Thyroid gland (tissue), 4 donors: ENCODE measurements at regions not wholly inside any gene's neighbourhood (a gene's known extent, or its start where the extent isn't known, plus 50 kb on each side); places are given as distances from the start of the nearest gene placed in this dataset.

ENCODE experiments used
- DNase-seq, 2 donors: peaks; one replicate each; pipeline ENCODE4 v3.0.0-alpha.2; 2019
- H3K27ac ChIP-seq, 3 donors: fragments of 200-600 bp; sonication (generic); 1 replicate in 2 of 3; 2 replicates in 1 of 3; pipeline ENCODE4 v1.5.1; 2016 to 2019; ENCODE audit warnings: mild to moderate bottlenecking in 1 of 3, moderate library complexity in 1 of 3
- H3K27me3 ChIP-seq: fragments of 200-600 bp; sonication (generic); one replicate; pipeline ENCODE4 v1.5.1; 2019
- H3K36me3 ChIP-seq, 2 donors: fragments of 200-600 bp; sonication (generic); one replicate each; pipeline ENCODE4 v1.5.1; 2016 to 2019
- H3K4me1 ChIP-seq, 2 donors: fragments of 200-600 bp; sonication (generic); one replicate each; pipeline ENCODE4 v1.5.1; 2017 to 2019
- H3K4me3 ChIP-seq, 3 donors: fragments of 200-600 bp; sonication (generic); replicated peaks in 1 of 3; 1 replicate in 2 of 3; 2 replicates in 1 of 3; pipeline ENCODE4 v1.5.1; 2016; ENCODE audit warnings: mild to moderate bottlenecking in 1 of 3
- H3K9me3 ChIP-seq: fragments of 200-600 bp; sonication (generic); one replicate; pipeline ENCODE4 v1.5.1; 2017
- POLR2A ChIP-seq, 2 donors: fragments of 450-650 bp; IDR thresholded peaks; one replicate each; pipeline ENCODE4 v1.6.1; 2017; ENCODE audit warnings: antibody characterized with exemption in 2 of 2, mild to moderate bottlenecking in 2 of 2, moderate library complexity in 1 of 2
- WGBS, 2 donors: methylation state at CpG; one replicate each; pipeline ENCODE4 v1.1.5; 2017; 5-methylcytosine and 5-hydroxymethylcytosine counted together
- intact Hi-C: fragments of 100-400 bp; cut with DNase I; formaldehyde crosslinking; loops from one replicate; pipeline ENCODE4 v1.15.1; 2023
- TF ChIP-seq, protein P1 (sequence below), 6 experiments: fragments of 200-600 bp in 3 of 6; fragments of 450-650 bp in 3 of 6; sonication (generic) in 3 of 6; IDR thresholded peaks; one replicate each; pipeline ENCODE4 v1.5.1; 2016 to 2019; ENCODE audit warnings: antibody characterized with exemption in 6 of 6, mild to moderate bottlenecking in 2 of 6, inconsistent platforms in 1 of 6, moderate library complexity in 1 of 6

GRCh38 chr12:88417531-88417930, 162.7 kb downstream of the KITLG start:
- DNase-seq: no peak
- H3K36me3 ChIP-seq: no peaks in the 10 kb centered on the region
- TF ChIP-seq, protein P1, sequence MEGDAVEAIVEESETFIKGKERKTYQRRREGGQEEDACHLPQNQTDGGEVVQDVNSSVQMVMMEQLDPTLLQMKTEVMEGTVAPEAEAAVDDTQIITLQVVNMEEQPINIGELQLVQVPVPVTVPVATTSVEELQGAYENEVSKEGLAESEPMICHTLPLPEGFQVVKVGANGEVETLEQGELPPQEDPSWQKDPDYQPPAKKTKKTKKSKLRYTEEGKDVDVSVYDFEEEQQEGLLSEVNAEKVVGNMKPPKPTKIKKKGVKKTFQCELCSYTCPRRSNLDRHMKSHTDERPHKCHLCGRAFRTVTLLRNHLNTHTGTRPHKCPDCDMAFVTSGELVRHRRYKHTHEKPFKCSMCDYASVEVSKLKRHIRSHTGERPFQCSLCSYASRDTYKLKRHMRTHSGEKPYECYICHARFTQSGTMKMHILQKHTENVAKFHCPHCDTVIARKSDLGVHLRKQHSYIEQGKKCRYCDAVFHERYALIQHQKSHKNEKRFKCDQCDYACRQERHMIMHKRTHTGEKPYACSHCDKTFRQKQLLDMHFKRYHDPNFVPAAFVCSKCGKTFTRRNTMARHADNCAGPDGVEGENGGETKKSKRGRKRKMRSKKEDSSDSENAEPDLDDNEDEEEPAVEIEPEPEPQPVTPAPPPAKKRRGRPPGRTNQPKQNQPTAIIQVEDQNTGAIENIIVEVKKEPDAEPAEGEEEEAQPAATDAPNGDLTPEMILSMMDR (IDR thresholded peaks at IDR 0.05): no peak
- no peak for TF ChIP-seq POLR2A (IDR thresholded peaks at IDR 0.05)
- no peak overlapping the region for H3K4me3 ChIP-seq
- WGBS, 2 donors: 71 to 78% methylated on average over 5 of the region's 5 CpGs
- H3K9me3 ChIP-seq: no peaks in the 10 kb centered on the region
- H3K27me3 ChIP-seq: no peaks in the 10 kb centered on the region
- intact Hi-C loops: no loop called here
- no peak overlapping the region for H3K27ac ChIP-seq
- no peaks in the 10 kb centered on the region for H3K4me1 ChIP-seq

GRCh38 chr12:88418856-88419497, 161.3 kb downstream of the KITLG start:
- no peak overlapping the region for H3K4me3 ChIP-seq
- H3K36me3 ChIP-seq: no peaks in the 10 kb centered on the region
- H3K27ac ChIP-seq: no peak overlapping the region
- no peaks in the 10 kb centered on the region for H3K4me1 ChIP-seq
- H3K9me3 ChIP-seq: no peaks in the 10 kb centered on the region
- TF ChIP-seq POLR2A (IDR thresholded peaks at IDR 0.05): no peak
- TF ChIP-seq, protein P1 (IDR thresholded peaks at IDR 0.05): no peak
- 82 to 84% methylated on average over 8 of the region's 8 CpGs for WGBS, 2 donors
- no peak for DNase-seq
- no peaks in the 10 kb centered on the region for H3K27me3 ChIP-seq
- intact Hi-C loops: no loop called here

DNA sequence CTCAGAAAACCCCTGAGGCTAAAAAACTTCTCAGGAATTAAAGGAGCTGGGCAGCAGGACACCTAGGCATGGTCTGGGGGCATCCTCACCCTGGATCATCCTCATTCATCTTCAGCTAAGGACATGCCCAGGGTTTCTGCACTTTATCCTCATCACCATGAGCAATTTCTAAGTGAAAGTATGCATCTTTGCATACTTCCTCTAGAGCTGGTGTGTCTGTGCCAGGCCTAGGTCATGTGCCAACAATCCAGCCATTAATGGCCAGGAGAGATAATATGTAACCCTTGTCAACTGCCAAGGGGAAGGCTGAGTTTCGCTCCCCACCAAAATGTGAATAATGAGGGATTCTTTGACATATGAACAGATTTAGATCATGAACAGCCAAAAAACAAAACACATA, 160.5 kb downstream of the KITLG start:
- no peaks in the 10 kb centered on the region for H3K9me3 ChIP-seq
- 93 to 98% methylated on average over 1 of the region's 1 CpG for WGBS, 2 donors

DNA sequence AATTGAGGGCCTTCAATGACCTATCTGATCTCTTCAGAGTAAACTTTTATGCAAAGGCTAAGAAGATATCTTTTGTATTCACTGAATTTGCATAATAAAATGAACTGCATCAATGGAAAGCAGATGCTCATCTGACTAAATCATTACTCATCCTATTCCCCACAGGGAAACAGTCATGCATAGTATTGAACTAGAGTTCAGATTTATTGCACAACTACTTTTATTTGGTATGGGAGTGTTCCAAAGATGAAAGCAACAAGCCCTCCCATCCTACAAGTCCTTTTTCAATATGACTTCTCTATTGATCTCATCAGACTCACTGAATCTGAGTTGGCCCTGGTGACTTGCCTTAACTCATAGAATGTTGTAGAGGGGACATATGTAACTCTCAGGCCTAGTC, 159.8 kb downstream of the KITLG start:
- TF ChIP-seq POLR2A (IDR thresholded peaks at IDR 0.05): no peak
- TF ChIP-seq, protein P1 (IDR thresholded peaks at IDR 0.05): no peak
- H3K9me3 ChIP-seq: no peaks in the 10 kb centered on the region
- H3K36me3 ChIP-seq: no peaks in the 10 kb centered on the region
- no peak overlapping the region for H3K27ac ChIP-seq
- H3K27me3 ChIP-seq: no peaks in the 10 kb centered on the region
- DNase-seq: no peak
- intact Hi-C loops: no loop called here
- H3K4me1 ChIP-seq: no peaks in the 10 kb centered on the region
- no peak overlapping the region for H3K4me3 ChIP-seq

More for the DNA sequence above, 160.5 kb downstream of the KITLG start:
- no peaks in the 10 kb centered on the region for H3K27me3 ChIP-seq
- H3K4me3 ChIP-seq: no peak overlapping the region
- H3K36me3 ChIP-seq: no peaks in the 10 kb centered on the region
- no peak overlapping the region for H3K27ac ChIP-seq
- H3K4me1 ChIP-seq: no peaks in the 10 kb centered on the region
- DNase-seq: no peak
- intact Hi-C loops: no loop called here
- TF ChIP-seq POLR2A (IDR thresholded peaks at IDR 0.05): no peak
- TF ChIP-seq, protein P1 (IDR thresholded peaks at IDR 0.05): no peak

- no peaks in the 10 kb centered on the region for H3K27me3 ChIP-seq
- no peak overlapping the region for H3K4me3 ChIP-seq
- no peaks in the 10 kb centered on the region for H3K4me1 ChIP-seq
- DNase-seq: no peak
- intact Hi-C loops: no loop called here
- H3K9me3 ChIP-seq: no peaks in the 10 kb centered on the region
- H3K36me3 ChIP-seq: no peaks in the 10 kb centered on the region
- TF ChIP-seq POLR2A (IDR thresholded peaks at IDR 0.05): no peak
- TF ChIP-seq, protein P1 (IDR thresholded peaks at IDR 0.05): no peak
- no peak overlapping the region for H3K27ac ChIP-seq
- 87 to 88% methylated on average over 5 of the region's 5 CpGs for WGBS, 2 donors
Measured at GRCh38 chr12:88424791-88425730, 155.2 kb downstream of the KITLG start.
